IPS-20b (cell line): ENCODE measurements at regions not wholly inside any gene's neighbourhood (a gene's known extent, or its start where the extent isn't known, plus 50 kb on each side); places are given as distances from the start of the nearest gene placed in this dataset.
"Not testable (repeated sequence)": the region's sequence is repeated elsewhere in the genome, so short reads cannot be mapped to it uniquely, and the experiment has no call there.

Source experiments
- H3K27ac ChIP-seq: one replicate; pipeline ENCODE4 v1.5.1; 2013; ENCODE audit warnings: low read length
- H3K27me3 ChIP-seq: 2 replicates; pipeline ENCODE4 v1.6.1; 2013; ENCODE audit warnings: mild to moderate bottlenecking, low read length, inconsistent platforms; ENCODE audit not compliant: insufficient read depth
- H3K36me3 ChIP-seq: 2 replicates; pipeline ENCODE4 v1.6.1; 2013; ENCODE audit warnings: low read depth, mild to moderate bottlenecking, inconsistent platforms, low read length, moderate library complexity; ENCODE audit not compliant: insufficient read depth
- H3K4me1 ChIP-seq: 2 replicates; pipeline ENCODE4 v1.6.1; 2013; ENCODE audit warnings: mild to moderate bottlenecking, control low read depth, inconsistent platforms, low read length, moderate library complexity; ENCODE audit not compliant: insufficient read depth
- H3K4me3 ChIP-seq: 2 replicates; pipeline ENCODE4 v1.5.1; 2013; ENCODE audit warnings: mild to moderate bottlenecking, low read length, inconsistent platforms
- H3K9ac ChIP-seq: 2 replicates; pipeline ENCODE4 v1.6.1; 2013; ENCODE audit warnings: low read depth, mild to moderate bottlenecking, inconsistent platforms, low read length, moderate library complexity
- H3K9me3 ChIP-seq: 2 replicates; pipeline ENCODE4 v1.6.1; 2013; ENCODE audit warnings: mild to moderate bottlenecking, low read depth, low read length, inconsistent platforms; ENCODE audit not compliant: insufficient read depth

GRCh38 chr1:38191461-38191860 is 144.9 kb upstream of the POU3F1 start:
- Histone ChIP-seq H3K27ac (no peak overlapping the region), H3K36me3 (no peaks in the 10 kb centered on the region), H3K9ac (no peak overlapping the region), H3K4me1 (no peaks in the 10 kb centered on the region), H3K4me3 (no peak overlapping the region), H3K9me3 (peaks cover 4% of the 10 kb centered on the region; the same call in 1 of the 2 replicates), H3K27me3 (no peaks in the 10 kb centered on the region; the same call in 1 of the 2 replicates)

- Histone ChIP-seq H3K36me3 (no peaks in the 10 kb centered on the region), H3K9ac (no peak overlapping the region), H3K9me3 (peaks cover 4% of the 10 kb centered on the region; the same call in 1 of the 2 replicates), H3K27me3 (no peaks in the 10 kb centered on the region; the same call in 1 of the 2 replicates), H3K4me1 (no peaks in the 10 kb centered on the region), H3K4me3 (no peak overlapping the region), H3K27ac (no peak overlapping the region)
Observed at GRCh38 chr1:38190983-38191382, 144.4 kb upstream of the POU3F1 start.

- no peaks in the 10 kb centered on the region for H3K36me3 ChIP-seq
- no peak overlapping the region for H3K4me3 ChIP-seq
- no peaks in the 10 kb centered on the region for H3K27me3 ChIP-seq
- no peak overlapping the region for H3K9ac ChIP-seq
- peaks cover 4% of the 10 kb centered on the region; the same call in 1 of the 2 replicates for H3K9me3 ChIP-seq
- H3K27ac ChIP-seq = no peak overlapping the region
- H3K4me1 ChIP-seq = peaks cover 7% of the 10 kb centered on the region; the same call in 1 of the 2 replicates
Observed at GRCh38 chr1:38187552-38187951, 141.0 kb upstream of the POU3F1 start.

GRCh38 chr1:38186566-38186965 is 140.0 kb upstream of the POU3F1 start:
- no peaks in the 10 kb centered on the region for H3K36me3 ChIP-seq
- H3K9ac ChIP-seq = no peak overlapping the region

GRCh38 chr1:38185913-38186312 is 139.3 kb upstream of the POU3F1 start:
- Histone ChIP-seq H3K36me3 (no peaks in the 10 kb centered on the region), H3K9me3 (peaks cover 4% of the 10 kb centered on the region; the same call in 1 of the 2 replicates), H3K9ac (no peak overlapping the region), H3K4me3 (no peak overlapping the region), H3K27me3 (no peaks in the 10 kb centered on the region), H3K27ac (no peak overlapping the region), H3K4me1 (peaks cover 7% of the 10 kb centered on the region; the same call in 1 of the 2 replicates)

More at GRCh38 chr1:38186566-38186965, 140.0 kb upstream of the POU3F1 start:
- Histone ChIP-seq H3K9me3 (peaks cover 4% of the 10 kb centered on the region; the same call in 1 of the 2 replicates), H3K27ac (no peak overlapping the region), H3K27me3 (no peaks in the 10 kb centered on the region), H3K4me3 (no peak overlapping the region), H3K4me1 (peaks cover 7% of the 10 kb centered on the region; the same call in 1 of the 2 replicates)

GRCh38 chr1:38183747-38184146 is 137.2 kb upstream of the POU3F1 start:
- H3K9ac ChIP-seq = no peak overlapping the region
- H3K27me3 ChIP-seq = no peaks in the 10 kb centered on the region
- no peak overlapping the region for H3K27ac ChIP-seq
- peaks cover 7% of the 10 kb centered on the region; the same call in 1 of the 2 replicates for H3K4me1 ChIP-seq
- H3K9me3 ChIP-seq = peaks cover 2% of the 10 kb centered on the region; the same call in 1 of the 2 replicates
- no peak overlapping the region for H3K4me3 ChIP-seq
- H3K36me3 ChIP-seq = no peaks in the 10 kb centered on the region

GRCh38 chr1:38183096-38183495 is 136.5 kb upstream of the POU3F1 start:
- Histone ChIP-seq H3K9ac (no peak overlapping the region; the same call in 1 of the 2 replicates), H3K4me1 (peaks cover 7% of the 10 kb centered on the region; the same call in 1 of the 2 replicates), H3K27me3 (no peaks in the 10 kb centered on the region), H3K9me3 (no peaks in the 10 kb centered on the region), H3K36me3 (no peaks in the 10 kb centered on the region), H3K4me3 (no peak overlapping the region), H3K27ac (no peak overlapping the region)

- not testable (repeated sequence) for H3K4me3 ChIP-seq, H3K9ac ChIP-seq, H3K4me1 ChIP-seq, H3K27me3 ChIP-seq, H3K9me3 ChIP-seq, H3K27ac ChIP-seq, H3K36me3 ChIP-seq
Observed at GRCh38 chr1:38180388-38180787, 133.8 kb upstream of the POU3F1 start.

GRCh38 chr1:38179483-38179882 is 132.9 kb upstream of the POU3F1 start:
- H3K9me3 ChIP-seq = no peaks in the 10 kb centered on the region
- no peaks in the 10 kb centered on the region for H3K36me3 ChIP-seq
- H3K27ac ChIP-seq = no peak overlapping the region
- no peaks in the 10 kb centered on the region for H3K27me3 ChIP-seq
- H3K9ac ChIP-seq = no peak overlapping the region
- H3K4me1 ChIP-seq = peaks cover 7% of the 10 kb centered on the region; the same call in 1 of the 2 replicates
- no peak overlapping the region for H3K4me3 ChIP-seq

- H3K36me3 ChIP-seq = no peaks in the 10 kb centered on the region
- no peak overlapping the region for H3K4me3 ChIP-seq
- H3K9me3 ChIP-seq = no peaks in the 10 kb centered on the region
- no peak overlapping the region for H3K27ac ChIP-seq
- H3K9ac ChIP-seq = no peak overlapping the region
- H3K4me1 ChIP-seq = peaks cover 3% of the 10 kb centered on the region; the same call in 1 of the 2 replicates
- no peaks in the 10 kb centered on the region for H3K27me3 ChIP-seq
Observed at GRCh38 chr1:38178216-38178615, 131.6 kb upstream of the POU3F1 start.

- no peak overlapping the region for H3K27ac ChIP-seq
- no peak overlapping the region for H3K4me3 ChIP-seq
- no peaks in the 10 kb centered on the region for H3K9me3 ChIP-seq
- H3K36me3 ChIP-seq = no peaks in the 10 kb centered on the region
- H3K27me3 ChIP-seq = no peaks in the 10 kb centered on the region
- no peaks in the 10 kb centered on the region for H3K4me1 ChIP-seq
- H3K9ac ChIP-seq = no peak overlapping the region
Observed at GRCh38 chr1:38175121-38175520, 128.5 kb upstream of the POU3F1 start.

- no peaks in the 10 kb centered on the region for H3K4me1 ChIP-seq
- H3K36me3 ChIP-seq = no peaks in the 10 kb centered on the region
- H3K4me3 ChIP-seq = no peak overlapping the region
- no peak overlapping the region for H3K9ac ChIP-seq
- no peaks in the 10 kb centered on the region for H3K9me3 ChIP-seq
- no peaks in the 10 kb centered on the region for H3K27me3 ChIP-seq
- H3K27ac ChIP-seq = no peak overlapping the region
Observed at GRCh38 chr1:38173848-38174247, 127.3 kb upstream of the POU3F1 start.
